Progenitor cell of endocrine pancreas (in vitro differentiated cells): ENCODE measurements at regions not wholly inside any gene's neighbourhood (a gene's known extent, or its start where the extent isn't known, plus 50 kb on each side); places are given as distances from the start of the nearest gene placed in this dataset.

Source experiments
- DNase-seq: peaks from one replicate; pipeline ENCODE4 v3.0.0; 2021; ENCODE audit warnings: low spot score; ENCODE audit not compliant: unreplicated experiment
- H3K27ac Mint-ChIP-seq: 2 replicates; pipeline ENCODE4 v1.8.0; 2021; ENCODE audit warnings: mild to moderate bottlenecking, moderate library complexity, mixed read lengths
- H3K27me3 Mint-ChIP-seq: 2 replicates; pipeline ENCODE4 v1.8.0; 2021; ENCODE audit warnings: mixed read lengths
- H3K36me3 Mint-ChIP-seq: 2 replicates; pipeline ENCODE4 v1.8.0; 2022; ENCODE audit warnings: mixed read lengths; ENCODE audit not compliant: insufficient read depth
- H3K4me1 Mint-ChIP-seq: 2 replicates; pipeline ENCODE4 v1.8.0; 2021; ENCODE audit warnings: low read depth, mixed read lengths
- H3K4me3 Mint-ChIP-seq: 2 replicates; pipeline ENCODE4 v1.8.0; 2021; ENCODE audit warnings: low read depth, mild to moderate bottlenecking, moderate library complexity, mixed read lengths
- H3K9me3 Mint-ChIP-seq: 2 replicates; pipeline ENCODE4 v1.8.0; 2021; ENCODE audit warnings: low read depth, mixed read lengths
- CTCF ChIP-seq: fragments of 200-600 bp; sonication (generic); IDR thresholded peaks from one replicate; pipeline ENCODE4 v1.5.0; 2021; ENCODE audit warnings: antibody characterized with exemption, mild to moderate bottlenecking; ENCODE audit not compliant: unreplicated experiment

DNA sequence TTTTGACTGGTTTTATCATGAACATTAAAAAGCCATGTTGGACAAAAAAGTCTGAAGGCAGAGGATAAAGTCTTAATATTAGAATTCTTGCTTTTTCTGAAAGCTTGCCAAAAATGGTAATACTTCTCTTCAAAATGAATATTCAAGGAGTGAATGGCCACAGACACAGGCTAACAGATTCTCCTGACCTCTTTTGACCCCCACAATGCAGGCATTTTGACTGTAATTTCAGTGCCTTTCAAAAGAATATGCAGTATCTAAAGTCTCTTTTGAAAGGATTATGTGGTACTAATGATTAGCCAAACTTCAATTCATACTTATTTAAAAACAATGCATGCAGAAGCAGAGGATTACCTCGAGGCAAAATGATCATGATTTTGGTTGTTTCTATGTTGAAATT lies 557.8 kb upstream of the GCFC2 start:
- no peak for DNase-seq
- peaks cover 2% of the 10 kb centered on the region for H3K4me1 Mint-ChIP-seq
- no peak for TF ChIP-seq CTCF
- H3K27ac Mint-ChIP-seq = no peak overlapping the region
- H3K27me3 Mint-ChIP-seq = no peaks in the 10 kb centered on the region
- no peaks in the 10 kb centered on the region for H3K36me3 Mint-ChIP-seq
- H3K4me3 Mint-ChIP-seq = no peak overlapping the region
- H3K9me3 Mint-ChIP-seq = no peaks in the 10 kb centered on the region

DNA sequence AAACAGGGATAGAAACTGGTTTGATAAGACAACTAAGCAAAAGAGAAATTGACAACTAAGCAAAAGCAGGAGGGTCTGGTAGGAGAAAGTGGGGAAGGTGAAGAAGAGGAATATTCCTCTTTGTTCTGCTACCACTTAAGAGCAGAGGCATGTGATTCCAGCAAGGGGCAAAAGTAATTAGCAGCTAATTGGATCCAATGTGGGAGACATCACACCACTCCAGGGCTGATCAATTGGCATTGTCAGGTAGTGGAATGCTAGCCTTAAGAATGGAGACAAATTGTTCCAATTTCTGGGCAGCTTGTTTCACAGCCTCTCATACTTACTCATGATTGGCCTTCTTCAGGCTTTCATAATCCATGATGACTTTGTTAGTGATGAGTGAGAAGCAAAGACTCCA lies 547.1 kb upstream of the GCFC2 start:
- no peak for TF ChIP-seq CTCF
- Mint-ChIP-seq H3K27me3 (no peaks in the 10 kb centered on the region), H3K36me3 (no peaks in the 10 kb centered on the region), H3K9me3 (no peaks in the 10 kb centered on the region), H3K4me1 (peaks cover 1% of the 10 kb centered on the region), H3K4me3 (no peak overlapping the region), H3K27ac (no peak overlapping the region)
- no peak for DNase-seq

DNA sequence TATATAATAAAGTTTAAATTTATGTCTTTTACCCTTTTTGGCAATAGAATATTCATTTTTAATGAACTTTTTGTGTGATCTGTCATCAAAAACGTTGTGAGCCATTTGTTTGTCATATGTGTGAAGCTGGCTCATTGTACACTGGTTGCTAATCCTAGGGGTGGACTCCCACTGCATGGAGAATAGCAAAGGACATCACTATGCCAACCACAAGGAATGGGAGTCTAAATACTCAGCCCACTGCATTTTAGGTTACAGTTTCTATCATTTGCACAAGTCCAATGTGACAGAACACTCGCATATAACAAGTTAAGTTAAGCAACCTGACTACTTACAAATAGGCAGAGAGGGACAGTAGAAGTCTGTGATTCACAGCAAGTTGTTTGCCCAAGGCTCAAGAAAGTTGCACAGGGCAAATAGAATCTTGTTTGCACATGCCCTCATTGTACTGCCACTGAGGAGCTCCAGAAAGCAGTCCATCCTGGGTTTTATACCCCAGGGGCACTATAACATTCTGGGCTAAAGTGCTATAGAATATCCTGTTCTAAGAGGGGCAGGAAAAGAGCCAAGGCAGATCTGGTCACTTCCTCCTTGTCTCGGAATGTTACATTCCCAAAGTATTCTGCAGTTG lies 545.9 kb upstream of the GCFC2 start:
- no peak for DNase-seq
- Mint-ChIP-seq H3K27ac (no peak overlapping the region), H3K9me3 (no peaks in the 10 kb centered on the region), H3K4me1 (peaks cover 1% of the 10 kb centered on the region), H3K36me3 (no peaks in the 10 kb centered on the region), H3K4me3 (no peak overlapping the region), H3K27me3 (no peaks in the 10 kb centered on the region)
- no peak for TF ChIP-seq CTCF

GRCh38 chr2:76252704-76253103 lies 542.0 kb upstream of the GCFC2 start:
- Mint-ChIP-seq H3K9me3 (no peaks in the 10 kb centered on the region), H3K27ac (no peak overlapping the region), H3K4me3 (no peak overlapping the region), H3K27me3 (no peaks in the 10 kb centered on the region), H3K4me1 (peaks cover 1% of the 10 kb centered on the region), H3K36me3 (no peaks in the 10 kb centered on the region)
- DNase-seq = no peak
- no peak for TF ChIP-seq CTCF

DNA sequence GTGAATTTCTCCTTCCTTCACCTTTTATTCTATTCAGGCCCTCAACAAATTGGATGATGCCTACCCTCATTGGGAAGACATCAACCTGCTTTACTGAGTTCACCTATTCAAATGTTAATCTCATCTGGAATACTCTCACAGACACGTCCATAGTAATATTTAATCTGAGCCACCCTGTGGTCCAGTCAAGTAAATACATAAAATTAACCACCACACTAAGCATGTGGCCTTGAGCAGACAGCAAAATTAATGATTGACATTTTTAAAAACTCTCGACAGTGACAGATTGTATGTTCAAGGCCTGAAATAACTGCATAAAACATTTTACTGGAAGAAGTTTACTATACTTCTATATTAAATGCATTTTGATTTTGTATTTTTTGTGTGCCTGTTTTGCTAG lies 540.6 kb upstream of the GCFC2 start:
- H3K9me3 Mint-ChIP-seq = no peaks in the 10 kb centered on the region
- H3K36me3 Mint-ChIP-seq = no peaks in the 10 kb centered on the region
- H3K27ac Mint-ChIP-seq = no peak overlapping the region
- TF ChIP-seq CTCF = no peak
- H3K4me3 Mint-ChIP-seq = no peak overlapping the region
- no peaks in the 10 kb centered on the region for H3K27me3 Mint-ChIP-seq
- no peaks in the 10 kb centered on the region for H3K4me1 Mint-ChIP-seq
- no peak for DNase-seq
